ENCODE measurements at regions not wholly inside any gene's neighbourhood (a gene's known extent, or its start where the extent isn't known, plus 50 kb on each side); places are given as distances from the start of the nearest gene placed in this dataset.
A peak's percentile ranks its signal among the peaks of the same experiment; 100 is the strongest.

DNA sequence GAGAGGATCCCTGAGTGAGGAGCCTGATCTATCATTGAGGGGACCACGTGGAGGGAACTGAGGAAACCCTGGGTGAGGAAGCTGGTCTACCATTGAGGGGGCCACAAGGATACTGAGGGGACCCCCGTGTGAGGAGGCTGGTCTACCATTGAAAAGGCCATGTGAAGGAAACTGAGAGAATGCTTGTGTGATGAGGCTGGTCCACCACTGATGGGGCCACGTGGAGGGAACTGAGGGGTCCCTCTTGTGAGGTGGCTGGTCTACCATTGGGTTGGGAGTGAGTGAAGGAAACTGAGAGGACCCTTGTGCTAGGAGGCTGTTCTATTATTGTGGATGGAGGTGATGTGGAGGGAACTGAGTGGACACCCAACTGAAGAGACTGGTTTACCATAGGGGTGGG lies 161.3 kb downstream of the FBLN2 start:
- Histone ChIP-seq H3K4me1 (no peaks in the 10 kb centered on the region), H3K36me3 (no peaks in the 10 kb centered on the region), H3K27ac (no peak overlapping the region), H3K9me3 (no peaks in the 10 kb centered on the region), H3K4me3 (no peak overlapping the region), H3K27me3 (no peaks in the 10 kb centered on the region)
- DNase-seq: peak; percentile 1 to 20 (median 8)
- intact Hi-C loops (cut with DNase I): no loop called here
- WGBS (ENCODE audit: insufficient coverage, low coverage, low lambda C conversion rate, missing lambda C conversion rate): 15% methylated on average over 2 of the region's 3 CpGs
- TF ChIP-seq, protein P1, sequence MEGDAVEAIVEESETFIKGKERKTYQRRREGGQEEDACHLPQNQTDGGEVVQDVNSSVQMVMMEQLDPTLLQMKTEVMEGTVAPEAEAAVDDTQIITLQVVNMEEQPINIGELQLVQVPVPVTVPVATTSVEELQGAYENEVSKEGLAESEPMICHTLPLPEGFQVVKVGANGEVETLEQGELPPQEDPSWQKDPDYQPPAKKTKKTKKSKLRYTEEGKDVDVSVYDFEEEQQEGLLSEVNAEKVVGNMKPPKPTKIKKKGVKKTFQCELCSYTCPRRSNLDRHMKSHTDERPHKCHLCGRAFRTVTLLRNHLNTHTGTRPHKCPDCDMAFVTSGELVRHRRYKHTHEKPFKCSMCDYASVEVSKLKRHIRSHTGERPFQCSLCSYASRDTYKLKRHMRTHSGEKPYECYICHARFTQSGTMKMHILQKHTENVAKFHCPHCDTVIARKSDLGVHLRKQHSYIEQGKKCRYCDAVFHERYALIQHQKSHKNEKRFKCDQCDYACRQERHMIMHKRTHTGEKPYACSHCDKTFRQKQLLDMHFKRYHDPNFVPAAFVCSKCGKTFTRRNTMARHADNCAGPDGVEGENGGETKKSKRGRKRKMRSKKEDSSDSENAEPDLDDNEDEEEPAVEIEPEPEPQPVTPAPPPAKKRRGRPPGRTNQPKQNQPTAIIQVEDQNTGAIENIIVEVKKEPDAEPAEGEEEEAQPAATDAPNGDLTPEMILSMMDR (IDR thresholded peaks at IDR 0.05): no peak
- TF ChIP-seq POLR2A (IDR thresholded peaks at IDR 0.05): no peak
- no peak for ATAC-seq

DNA sequence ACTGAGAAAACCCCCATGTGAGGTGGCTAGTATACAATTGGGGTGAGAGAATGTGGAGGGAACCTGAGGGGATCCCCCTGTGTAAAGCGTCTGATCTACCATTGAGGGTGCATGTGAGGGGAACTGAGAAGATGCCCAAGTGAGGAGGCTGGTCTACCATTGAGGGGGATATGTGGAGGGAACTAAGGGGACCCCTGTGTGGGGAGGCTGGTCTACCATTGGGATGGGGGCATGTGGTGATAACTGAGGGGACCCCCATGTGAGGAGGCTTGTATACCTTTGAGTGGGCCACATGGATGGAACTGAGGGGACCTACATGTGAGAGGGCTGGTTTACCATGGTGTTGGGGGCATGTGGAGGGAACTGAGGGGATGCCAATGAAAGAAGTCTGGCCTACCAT lies 160.8 kb downstream of the FBLN2 start:
- Histone ChIP-seq H3K4me3 (no peak overlapping the region), H3K4me1 (no peaks in the 10 kb centered on the region), H3K9me3 (no peaks in the 10 kb centered on the region), H3K36me3 (no peaks in the 10 kb centered on the region), H3K27ac (no peak overlapping the region), H3K27me3 (no peaks in the 10 kb centered on the region)
- TF ChIP-seq, protein P1 (IDR thresholded peaks at IDR 0.05): no peak
- TF ChIP-seq POLR2A (IDR thresholded peaks at IDR 0.05): no peak
- ATAC-seq: no peak
- DNase-seq: peak; percentile 1 to 12 (median 7)
- 63% methylated on average over 1 of the region's 1 CpG for WGBS (ENCODE audit: insufficient coverage, low coverage, low lambda C conversion rate, missing lambda C conversion rate)
- intact Hi-C loops (cut with DNase I): no loop called here

DNA sequence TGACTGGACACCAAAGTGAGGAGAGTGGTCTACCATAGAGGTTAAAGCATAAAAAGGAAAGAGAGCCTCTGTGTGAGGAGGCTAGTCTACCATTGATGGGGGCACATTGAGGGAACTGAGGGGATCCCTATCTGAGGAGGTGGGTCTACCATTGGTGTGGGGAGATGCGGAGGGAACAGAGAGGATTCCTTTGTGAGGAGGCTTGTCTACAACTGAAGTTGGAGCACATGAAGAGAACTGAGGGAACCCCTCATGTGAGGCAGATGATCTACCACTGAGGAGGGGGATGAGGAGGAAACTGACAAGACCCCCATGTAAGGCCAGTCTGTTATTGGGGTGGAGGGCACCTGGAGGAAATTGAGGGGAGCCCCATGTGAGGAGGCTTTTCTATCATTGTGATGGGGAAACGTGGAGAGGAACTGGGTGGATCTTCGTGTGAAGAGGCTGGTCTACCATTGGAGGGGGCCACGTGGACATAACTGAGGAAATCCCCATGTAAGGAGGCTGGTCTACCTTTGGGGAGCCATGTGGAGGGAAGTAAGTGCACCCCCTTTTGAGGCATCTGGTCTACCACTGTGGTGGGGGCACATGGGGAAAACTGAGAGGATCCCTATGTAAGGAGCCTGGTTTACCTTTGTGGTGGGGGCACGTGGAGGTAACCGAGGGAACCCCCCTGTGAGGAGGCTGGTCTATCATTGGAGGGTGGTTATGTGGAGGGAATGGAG lies 160.1 kb downstream of the FBLN2 start:
- no peaks in the 10 kb centered on the region for H3K9me3 ChIP-seq
- DNase-seq (peak in 2 of 3 donors; percentile 1 to 15), ATAC-seq (no peak)
- WGBS (ENCODE audit: insufficient coverage, low coverage, low lambda C conversion rate, missing lambda C conversion rate): 72% methylated on average over 5 of the region's 6 CpGs
- H3K27me3 ChIP-seq: no peaks in the 10 kb centered on the region
- H3K4me3 ChIP-seq: no peak overlapping the region
- no peaks in the 10 kb centered on the region for H3K36me3 ChIP-seq
- no peaks in the 10 kb centered on the region for H3K4me1 ChIP-seq
- no peak overlapping the region for H3K27ac ChIP-seq
- intact Hi-C loops (cut with DNase I): no loop called here
- TF ChIP-seq POLR2A (IDR thresholded peaks at IDR 0.05): no peak
- TF ChIP-seq, protein P1 (IDR thresholded peaks at IDR 0.05): no peak

DNA sequence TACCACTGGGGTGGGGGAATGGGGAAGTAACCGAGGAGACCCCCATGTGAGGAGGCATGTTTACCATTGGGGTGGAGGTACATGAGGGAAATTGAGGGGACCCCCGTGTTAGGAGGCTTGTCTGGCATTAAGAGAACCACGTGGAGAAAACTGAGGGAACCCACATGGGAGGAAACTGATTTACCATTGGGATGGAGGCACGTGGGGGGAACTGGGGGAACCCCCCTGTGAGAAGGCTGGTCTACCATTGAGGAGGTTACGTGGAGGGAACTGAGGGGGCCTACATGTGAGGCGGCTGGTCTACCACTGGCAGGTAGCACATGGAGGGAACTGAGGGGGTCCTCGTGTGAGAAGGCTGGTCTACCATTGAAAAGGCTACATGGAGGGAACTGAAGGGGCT lies 159.4 kb downstream of the FBLN2 start:
- DNase-seq: peak; percentile 7 to 28 (median 20)
- intact Hi-C loops (cut with DNase I): no loop called here
- H3K4me3 ChIP-seq: no peak overlapping the region
- no peak overlapping the region for H3K27ac ChIP-seq
- H3K36me3 ChIP-seq: no peaks in the 10 kb centered on the region
- no peaks in the 10 kb centered on the region for H3K4me1 ChIP-seq
- no peaks in the 10 kb centered on the region for H3K27me3 ChIP-seq
- 48% methylated on average over 7 of the region's 7 CpGs for WGBS (ENCODE audit: insufficient coverage, low coverage, low lambda C conversion rate, missing lambda C conversion rate)
- no peak for ATAC-seq
- no peaks in the 10 kb centered on the region for H3K9me3 ChIP-seq
- TF ChIP-seq POLR2A (IDR thresholded peaks at IDR 0.05): no peak
- TF ChIP-seq, protein P1 (IDR thresholded peaks at IDR 0.05): no peak
